Nephron (organoid): ENCODE measurements at regions not wholly inside any gene's neighbourhood (a gene's known extent, or its start where the extent isn't known, plus 50 kb on each side); places are given as distances from the start of the nearest gene placed in this dataset.

Source experiments
- H3K27ac Mint-ChIP-seq, 3 experiments: 2 replicates each; pipeline ENCODE4 v1.8.0; 2020; ENCODE audit warnings: mixed read lengths in 3 of 3, mild to moderate bottlenecking in 2 of 3, moderate library complexity in 1 of 3
- H3K27me3 Mint-ChIP-seq: 2 replicates; pipeline ENCODE4 v1.8.0; 2021; ENCODE audit warnings: low read depth, mild to moderate bottlenecking, moderate library complexity, mixed read lengths
- H3K36me3 Mint-ChIP-seq: 2 replicates; pipeline ENCODE4 v1.8.0; 2020; ENCODE audit warnings: low read depth, mixed read lengths
- H3K4me1 Mint-ChIP-seq: 2 replicates; pipeline ENCODE4 v1.8.0; 2020; ENCODE audit warnings: mixed read lengths
- H3K4me3 Mint-ChIP-seq, 3 experiments: 2 replicates each; pipeline ENCODE4 v1.8.0; 2020; ENCODE audit warnings: mild to moderate bottlenecking in 3 of 3, mixed read lengths in 3 of 3, moderate library complexity in 2 of 3
- H3K9me3 Mint-ChIP-seq: 2 replicates; pipeline ENCODE4 v1.8.0; 2020; ENCODE audit warnings: mixed read lengths
- CTCF ChIP-seq, 3 experiments: fragments of 200-600 bp; sonication (generic); IDR thresholded peaks; one replicate each; pipeline ENCODE4 v1.5.0; 2021; ENCODE audit warnings: antibody characterized with exemption in 3 of 3; ENCODE audit not compliant: unreplicated experiment in 3 of 3

- Mint-ChIP-seq H3K27me3 (no peaks in the 10 kb centered on the region), H3K4me3 (no peak overlapping the region), H3K4me1 (no peaks in the 10 kb centered on the region), H3K36me3 (peaks cover 3% of the 10 kb centered on the region), H3K27ac (no peak overlapping the region), H3K9me3 (peaks cover 6% of the 10 kb centered on the region)
- no peak for TF ChIP-seq CTCF (IDR thresholded peaks at IDR 0.05; ENCODE audit: unreplicated experiment in 3 of 3)
Measured at GRCh38 chr1:101337968-101338367, 101.1 kb downstream of the S1PR1 start.

GRCh38 chr1:101338714-101339430 is 102.1 kb downstream of the S1PR1 start:
- Mint-ChIP-seq H3K4me3 (no peak overlapping the region), H3K36me3 (peaks cover 3% of the 10 kb centered on the region), H3K27me3 (no peaks in the 10 kb centered on the region), H3K4me1 (no peaks in the 10 kb centered on the region), H3K9me3 (peaks cover 6% of the 10 kb centered on the region), H3K27ac (no peak overlapping the region)
- TF ChIP-seq CTCF (IDR thresholded peaks at IDR 0.05; ENCODE audit: unreplicated experiment in 3 of 3), result no peak

GRCh38 chr1:101344745-101345144 is 107.9 kb downstream of the S1PR1 start:
- H3K9me3 Mint-ChIP-seq, result no peaks in the 10 kb centered on the region
- no peaks in the 10 kb centered on the region for H3K27me3 Mint-ChIP-seq
- H3K27ac Mint-ChIP-seq, result peak overlapping the region in 1 of 3 experiments; percentile 2
- no peak overlapping the region for H3K4me3 Mint-ChIP-seq
- H3K4me1 Mint-ChIP-seq, result no peaks in the 10 kb centered on the region
- no peaks in the 10 kb centered on the region for H3K36me3 Mint-ChIP-seq
- no peak for TF ChIP-seq CTCF (IDR thresholded peaks at IDR 0.05; ENCODE audit: unreplicated experiment in 3 of 3)

- no peaks in the 10 kb centered on the region for H3K4me1 Mint-ChIP-seq
- H3K9me3 Mint-ChIP-seq, result no peaks in the 10 kb centered on the region
- H3K27ac Mint-ChIP-seq, result no peak overlapping the region
- H3K36me3 Mint-ChIP-seq, result no peaks in the 10 kb centered on the region
- no peaks in the 10 kb centered on the region for H3K27me3 Mint-ChIP-seq
- no peak overlapping the region for H3K4me3 Mint-ChIP-seq
- no peak for TF ChIP-seq CTCF (IDR thresholded peaks at IDR 0.05; ENCODE audit: unreplicated experiment in 3 of 3)
Measured at GRCh38 chr1:101346419-101346818, 109.6 kb downstream of the S1PR1 start.

- Mint-ChIP-seq H3K4me1 (no peaks in the 10 kb centered on the region), H3K36me3 (no peaks in the 10 kb centered on the region), H3K27me3 (peaks cover 5% of the 10 kb centered on the region), H3K27ac (no peak overlapping the region), H3K4me3 (no peak overlapping the region), H3K9me3 (no peaks in the 10 kb centered on the region)
- TF ChIP-seq CTCF (IDR thresholded peaks at IDR 0.05; ENCODE audit: unreplicated experiment in 3 of 3), result no peak
Measured at GRCh38 chr1:101356013-101356412, 119.2 kb downstream of the S1PR1 start.
